Ascending aorta (tissue), 2 donors: ENCODE measurements at regions not wholly inside any gene's neighbourhood (a gene's known extent, or its start where the extent isn't known, plus 50 kb on each side); places are given as distances from the start of the nearest gene placed in this dataset.

Experiments
- DNase-seq, 2 donors: peaks; one replicate each; pipeline ENCODE4 v3.0.0-alpha.2; 2019; ENCODE audit warnings: low spot score in 2 of 2
- H3K27ac ChIP-seq, 2 donors: fragments of 200-600 bp; sonication (generic); one replicate each; pipeline ENCODE4 v1.5.1; 2016 to 2017; ENCODE audit warnings: mild to moderate bottlenecking in 1 of 2
- H3K27me3 ChIP-seq: fragments of 200-600 bp; sonication (generic); one replicate; pipeline ENCODE4 v1.5.1; 2017
- H3K36me3 ChIP-seq, 2 donors: fragments of 200-600 bp; sonication (generic); one replicate each; pipeline ENCODE4 v1.5.1; 2016
- H3K4me1 ChIP-seq, 2 donors: fragments of 200-600 bp; sonication (generic); one replicate each; pipeline ENCODE4 v1.5.1; 2016 to 2017; ENCODE audit warnings: mild to moderate bottlenecking in 1 of 2
- H3K4me3 ChIP-seq, 2 donors: fragments of 200-600 bp; sonication (generic); one replicate each; pipeline ENCODE4 v1.5.1; 2016 to 2017; ENCODE audit warnings: mild to moderate bottlenecking in 1 of 2
- H3K9me3 ChIP-seq, 2 donors: fragments of 200-600 bp; sonication (generic); one replicate each; pipeline ENCODE4 v1.5.1; 2016
- CTCF ChIP-seq, 3 experiments: fragments of 200-600 bp in 2 of 3; fragments of 450-650 bp in 1 of 3; sonication (generic) in 2 of 3; IDR thresholded peaks; one replicate each; pipeline ENCODE4 v1.5.1; 2016 to 2019; ENCODE audit warnings: antibody characterized with exemption in 3 of 3, mild to moderate bottlenecking in 1 of 3, moderate library complexity in 1 of 3
- intact Hi-C: fragments of 100-400 bp; cut with DNase I; formaldehyde crosslinking; loops from one replicate; pipeline ENCODE4 v1.15.1; 2023

DNA sequence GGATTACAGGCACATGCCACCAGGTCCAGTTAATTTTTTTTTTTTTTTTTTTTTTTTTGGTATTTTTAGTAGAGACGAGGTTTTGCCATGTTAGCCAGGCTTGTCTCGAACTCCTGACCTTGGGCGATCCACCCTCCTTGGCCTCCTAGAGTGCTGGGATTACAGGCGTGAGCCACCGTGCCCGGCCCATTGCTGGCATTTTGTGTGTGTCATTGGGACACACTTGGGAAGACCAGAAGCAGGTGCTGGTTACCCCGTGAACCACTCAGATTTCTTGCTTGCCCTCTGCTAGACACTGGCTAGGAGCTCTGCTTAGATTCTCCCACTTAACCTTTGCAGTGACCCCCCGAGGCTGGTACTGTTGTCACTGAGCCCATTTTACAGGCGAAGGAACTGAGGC lies 229.3 kb downstream of the IRF8 start:
- no peaks in the 10 kb centered on the region for H3K9me3 ChIP-seq
- H3K4me1 ChIP-seq: no peaks in the 10 kb centered on the region
- no peak overlapping the region for H3K4me3 ChIP-seq
- intact Hi-C loops: no loop called here
- no peak overlapping the region for H3K27ac ChIP-seq
- H3K27me3 ChIP-seq: no peaks in the 10 kb centered on the region
- no peak for DNase-seq
- TF ChIP-seq CTCF (IDR thresholded peaks at IDR 0.05): no peak
- H3K36me3 ChIP-seq: no peaks in the 10 kb centered on the region

DNA sequence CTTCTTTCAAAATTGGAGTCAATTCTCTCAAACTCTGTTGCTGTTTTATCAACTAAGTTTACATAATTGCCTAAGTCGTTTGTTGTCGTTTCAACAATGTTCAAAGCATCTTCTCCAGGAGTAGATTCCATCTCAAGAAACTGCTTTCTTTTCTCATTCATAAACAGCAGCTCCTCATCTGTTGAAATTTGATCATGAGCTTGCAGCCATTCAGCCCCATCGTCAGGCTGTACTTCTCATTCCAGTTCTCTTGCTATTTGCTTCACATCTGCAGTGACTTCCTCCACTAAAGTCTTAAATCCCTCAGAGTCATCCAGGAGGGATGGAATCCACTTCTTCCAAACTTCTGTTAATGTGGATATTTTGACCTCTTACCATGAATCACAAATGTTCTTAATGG lies 230.6 kb downstream of the IRF8 start:
- no peak overlapping the region for H3K4me3 ChIP-seq

GRCh38 chr16:86133377-86133776 lies 234.4 kb downstream of the IRF8 start:
- H3K27me3 ChIP-seq: no peaks in the 10 kb centered on the region
- intact Hi-C loops: no loop called here
- no peaks in the 10 kb centered on the region for H3K36me3 ChIP-seq
- no peak overlapping the region for H3K27ac ChIP-seq
- TF ChIP-seq CTCF (IDR thresholded peaks at IDR 0.05): no peak
- H3K4me1 ChIP-seq: no peaks in the 10 kb centered on the region
- H3K9me3 ChIP-seq: no peaks in the 10 kb centered on the region
- H3K4me3 ChIP-seq: no peak overlapping the region
- no peak for DNase-seq

More for the DNA sequence above, 230.6 kb downstream of the IRF8 start:
- Histone ChIP-seq H3K36me3 (no peaks in the 10 kb centered on the region), H3K9me3 (no peaks in the 10 kb centered on the region), H3K27ac (no peak overlapping the region), H3K4me1 (no peaks in the 10 kb centered on the region), H3K27me3 (no peaks in the 10 kb centered on the region)
- intact Hi-C loops: no loop called here
- no peak for DNase-seq
- TF ChIP-seq CTCF (IDR thresholded peaks at IDR 0.05): no peak

GRCh38 chr16:86133847-86134375 lies 234.9 kb downstream of the IRF8 start:
- intact Hi-C loops: no loop called here
- Histone ChIP-seq H3K9me3 (no peaks in the 10 kb centered on the region), H3K27me3 (no peaks in the 10 kb centered on the region), H3K4me3 (no peak overlapping the region), H3K4me1 (no peaks in the 10 kb centered on the region), H3K36me3 (no peaks in the 10 kb centered on the region), H3K27ac (no peak overlapping the region)
- no peak for TF ChIP-seq CTCF (IDR thresholded peaks at IDR 0.05)
- DNase-seq: no peak

DNA sequence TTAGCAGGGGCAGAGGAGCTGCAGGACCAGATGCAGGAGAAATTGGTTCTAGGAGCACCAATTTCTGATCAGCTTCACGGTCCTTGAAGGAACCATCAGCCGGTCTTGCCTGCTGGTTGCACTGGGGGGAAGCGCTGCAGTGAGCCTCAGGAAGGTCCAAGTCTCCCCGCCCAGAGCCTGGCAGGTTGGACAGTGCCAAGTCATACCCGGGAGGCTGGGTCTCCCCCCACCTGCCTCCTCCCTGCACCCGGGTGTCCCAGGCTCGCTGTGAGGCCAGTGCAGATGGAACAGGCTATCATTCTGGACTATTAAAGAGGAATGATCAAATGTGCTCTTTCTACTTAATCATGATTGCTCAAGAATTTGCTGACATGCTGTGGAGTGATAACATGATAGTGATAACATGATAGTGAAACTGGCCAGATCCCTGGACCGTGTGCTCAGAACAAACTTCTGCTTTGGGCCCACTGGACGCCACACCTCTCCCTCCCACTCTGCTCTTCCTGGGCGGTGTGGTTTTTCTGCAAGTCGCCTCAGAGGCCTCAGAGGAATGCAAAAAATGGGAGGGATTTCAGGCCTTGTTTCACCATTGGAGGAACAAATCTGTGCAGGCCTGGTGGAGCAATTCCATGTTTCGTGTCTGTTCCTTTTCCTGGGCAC lies 236.0 kb downstream of the IRF8 start:
- Histone ChIP-seq H3K27me3 (no peaks in the 10 kb centered on the region), H3K27ac (no peak overlapping the region), H3K4me1 (no peaks in the 10 kb centered on the region), H3K9me3 (no peaks in the 10 kb centered on the region), H3K4me3 (no peak overlapping the region), H3K36me3 (no peaks in the 10 kb centered on the region)
- no peak for DNase-seq
- intact Hi-C loops: no loop called here
- TF ChIP-seq CTCF (IDR thresholded peaks at IDR 0.05): no peak

GRCh38 chr16:86137359-86137758 lies 238.4 kb downstream of the IRF8 start:
- Histone ChIP-seq H3K9me3 (no peaks in the 10 kb centered on the region), H3K4me3 (no peak overlapping the region), H3K36me3 (no peaks in the 10 kb centered on the region), H3K27me3 (no peaks in the 10 kb centered on the region), H3K27ac (no peak overlapping the region), H3K4me1 (no peaks in the 10 kb centered on the region)
- DNase-seq: no peak
- intact Hi-C loops: no loop called here
- no peak for TF ChIP-seq CTCF (IDR thresholded peaks at IDR 0.05)
